Activated B cell treated with CpG ODN at 0.5 μM for 24 hours (primary cell): ENCODE measurements at regions not wholly inside any gene's neighbourhood (a gene's known extent, or its start where the extent isn't known, plus 50 kb on each side); places are given as distances from the start of the nearest gene placed in this dataset.

Experiments used
- ATAC-seq: fragments of 200-7000 bp; cut with Tn5 transposase; one replicate; pipeline ENCODE4 v1.10.0; 2021; ENCODE audit warnings: low read depth, mild to moderate bottlenecking, moderate library complexity
- CTCF ChIA-PET: fragments of 350-600 bp; sonication (Branson Sonifier 250); formaldehyde crosslinking; loops from one replicate; lab custom pipeline; 2021; ENCODE audit warnings: antibody characterized with exemption; lab: Charles Lee
- POLR2A ChIA-PET: fragments of 350-600 bp; sonication (Branson Sonifier 250); formaldehyde crosslinking; loops from one replicate; lab custom pipeline; 2021; ENCODE audit warnings: antibody characterized with exemption; lab: Charles Lee
- DNase-seq: peaks from one replicate; pipeline ENCODE4 v3.0.0; 2022
- H3K27ac Mint-ChIP-seq: one replicate; pipeline ENCODE4 v1.8.0; 2020; ENCODE audit warnings: mixed read lengths
- H3K27me3 Mint-ChIP-seq: one replicate; pipeline ENCODE4 v1.8.0; 2021; ENCODE audit warnings: mixed read lengths
- H3K36me3 Mint-ChIP-seq: one replicate; pipeline ENCODE4 v1.8.0; 2021; ENCODE audit warnings: low read depth, mixed read lengths
- H3K4me1 Mint-ChIP-seq: one replicate; pipeline ENCODE4 v1.8.0; 2021; ENCODE audit warnings: mixed read lengths
- H3K4me3 Mint-ChIP-seq: one replicate; pipeline ENCODE4 v1.8.0; 2020; ENCODE audit warnings: mild to moderate bottlenecking, mixed read lengths
- H3K9me3 Mint-ChIP-seq: one replicate; pipeline ENCODE4 v1.8.0; 2020; ENCODE audit warnings: mixed read lengths
- intact Hi-C: fragments of 100-400 bp; cut with micrococcal nuclease; formaldehyde crosslinking; loops from one replicate; pipeline ENCODE4 v1.15.1; 2024
- TF ChIP-seq, protein P1 (sequence below): fragments of 200-600 bp; IDR thresholded peaks from one replicate; pipeline ENCODE4 v1.8.0; 2022; ENCODE audit warnings: antibody characterized with exemption, mild to moderate bottlenecking

DNA sequence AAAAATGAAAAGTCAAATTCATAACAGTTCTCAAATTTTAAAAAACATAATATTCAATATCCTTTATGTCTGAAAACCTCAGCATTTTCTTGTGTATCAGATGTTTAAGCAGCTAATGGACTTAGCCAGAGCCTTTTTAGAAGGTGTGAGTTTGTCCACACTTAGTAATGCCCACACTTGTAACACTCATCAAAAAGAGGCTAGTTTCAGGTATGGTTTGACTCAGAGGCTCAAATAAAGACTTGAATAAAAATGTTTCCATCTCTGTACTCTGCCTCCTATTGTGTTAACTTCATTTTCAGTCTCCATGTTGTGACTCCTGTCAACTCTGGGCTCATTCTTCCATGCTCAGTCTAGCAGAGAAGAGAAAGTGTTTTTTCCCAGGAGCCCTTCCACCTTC lies 311.6 kb downstream of the IRS1 start:
- no peak overlapping the region for H3K4me3 Mint-ChIP-seq
- H3K4me1 Mint-ChIP-seq: no peaks in the 10 kb centered on the region
- ATAC-seq (no peak), DNase-seq (no peak)
- H3K36me3 Mint-ChIP-seq: no peaks in the 10 kb centered on the region
- ChIA-PET POLR2A (no interaction called here), CTCF (no interaction called here)
- TF ChIP-seq, protein P1, sequence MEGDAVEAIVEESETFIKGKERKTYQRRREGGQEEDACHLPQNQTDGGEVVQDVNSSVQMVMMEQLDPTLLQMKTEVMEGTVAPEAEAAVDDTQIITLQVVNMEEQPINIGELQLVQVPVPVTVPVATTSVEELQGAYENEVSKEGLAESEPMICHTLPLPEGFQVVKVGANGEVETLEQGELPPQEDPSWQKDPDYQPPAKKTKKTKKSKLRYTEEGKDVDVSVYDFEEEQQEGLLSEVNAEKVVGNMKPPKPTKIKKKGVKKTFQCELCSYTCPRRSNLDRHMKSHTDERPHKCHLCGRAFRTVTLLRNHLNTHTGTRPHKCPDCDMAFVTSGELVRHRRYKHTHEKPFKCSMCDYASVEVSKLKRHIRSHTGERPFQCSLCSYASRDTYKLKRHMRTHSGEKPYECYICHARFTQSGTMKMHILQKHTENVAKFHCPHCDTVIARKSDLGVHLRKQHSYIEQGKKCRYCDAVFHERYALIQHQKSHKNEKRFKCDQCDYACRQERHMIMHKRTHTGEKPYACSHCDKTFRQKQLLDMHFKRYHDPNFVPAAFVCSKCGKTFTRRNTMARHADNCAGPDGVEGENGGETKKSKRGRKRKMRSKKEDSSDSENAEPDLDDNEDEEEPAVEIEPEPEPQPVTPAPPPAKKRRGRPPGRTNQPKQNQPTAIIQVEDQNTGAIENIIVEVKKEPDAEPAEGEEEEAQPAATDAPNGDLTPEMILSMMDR: no peak
- H3K9me3 Mint-ChIP-seq: no peaks in the 10 kb centered on the region
- no peak overlapping the region for H3K27ac Mint-ChIP-seq
- intact Hi-C loops: no loop called here
- H3K27me3 Mint-ChIP-seq: peaks cover 3% of the 10 kb centered on the region

DNA sequence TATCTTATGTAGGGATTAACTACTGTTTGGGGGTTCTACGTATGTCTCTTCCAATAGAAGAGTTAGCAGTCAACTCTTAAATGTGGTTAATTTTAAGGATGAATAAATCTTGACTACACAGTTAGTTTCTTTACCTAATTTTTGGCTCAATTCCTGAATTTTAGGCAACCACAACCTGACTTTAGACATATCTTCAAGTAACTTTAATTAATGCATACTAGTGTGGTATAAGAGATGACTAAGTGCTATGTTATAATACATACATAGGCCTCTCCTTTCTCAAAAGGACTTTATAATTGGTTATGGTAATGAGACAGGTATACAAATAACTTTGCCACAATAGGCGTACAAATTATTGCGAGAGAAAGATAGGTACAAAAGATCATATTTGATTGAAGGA lies 312.0 kb downstream of the IRS1 start:
- CTCF ChIA-PET: no interaction called here
- DNase-seq (no peak), ATAC-seq (no peak)
- POLR2A ChIA-PET: no interaction called here
- H3K27me3 Mint-ChIP-seq: peaks cover 3% of the 10 kb centered on the region
- TF ChIP-seq, protein P1: no peak
- H3K36me3 Mint-ChIP-seq: no peaks in the 10 kb centered on the region
- intact Hi-C loops: no loop called here
- H3K4me1 Mint-ChIP-seq: no peaks in the 10 kb centered on the region
- no peak overlapping the region for H3K27ac Mint-ChIP-seq
- H3K4me3 Mint-ChIP-seq: no peak overlapping the region
- H3K9me3 Mint-ChIP-seq: no peaks in the 10 kb centered on the region

DNA sequence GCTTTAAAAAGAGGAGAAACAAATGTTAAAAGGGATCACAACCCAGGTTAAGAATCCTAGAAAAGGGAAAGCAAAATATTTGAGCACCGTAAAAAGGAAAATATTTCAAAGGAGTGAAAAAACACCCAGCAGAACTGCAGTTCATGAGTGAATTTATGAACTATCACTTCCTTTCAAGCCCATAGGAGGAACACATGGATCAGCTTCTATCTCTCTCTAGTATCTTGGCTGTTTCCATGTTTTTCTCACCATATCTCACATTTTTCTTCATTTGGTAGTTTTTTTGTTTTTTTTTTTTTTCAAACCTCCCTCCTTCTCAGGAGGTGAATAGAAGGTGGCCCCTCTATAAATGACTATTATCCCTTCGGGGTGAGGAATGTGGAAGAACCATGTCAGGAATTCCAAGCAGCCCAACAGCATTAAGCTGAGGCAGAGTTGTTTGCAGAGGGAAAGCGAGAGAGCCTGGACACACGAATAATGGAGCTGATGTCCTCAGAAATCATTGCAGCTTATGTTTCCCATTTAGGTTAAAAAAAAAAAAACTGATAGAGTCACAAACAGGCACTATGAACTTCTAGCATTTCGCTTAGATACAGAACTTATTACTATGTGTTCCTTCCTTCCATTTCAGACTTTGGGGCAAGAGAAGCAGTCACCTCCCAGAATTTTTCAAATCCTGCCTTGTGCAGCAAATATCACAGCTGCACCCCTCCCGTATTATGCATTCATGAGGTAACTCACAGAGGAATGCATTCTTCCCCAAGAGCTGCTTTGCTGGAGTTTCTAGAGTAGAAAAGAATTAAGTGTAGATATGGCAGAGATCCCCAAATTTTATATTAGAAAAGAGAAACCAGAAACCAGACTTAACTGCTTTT lies 315.6 kb downstream of the IRS1 start:
- TF ChIP-seq, protein P1: no peak

DNA sequence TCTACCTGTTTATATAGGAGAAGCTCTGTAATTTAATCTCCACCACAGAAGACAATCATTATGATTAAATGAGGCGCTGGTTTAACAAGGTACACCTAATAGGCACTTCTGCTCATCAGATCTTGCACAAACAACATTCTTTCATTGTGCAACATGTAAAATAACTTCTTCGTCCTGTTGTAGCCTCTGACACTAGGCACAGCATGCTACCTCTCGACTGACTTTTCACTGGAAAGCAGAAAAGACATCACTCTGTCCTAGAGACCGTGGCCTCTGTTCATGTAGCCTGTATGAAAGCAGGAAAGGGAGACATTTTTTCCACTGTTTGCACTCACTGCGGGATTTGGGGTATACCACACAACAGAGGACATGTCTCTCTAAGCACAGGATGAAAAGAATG lies 316.5 kb downstream of the IRS1 start:
- no peak for DNase-seq
- no peak overlapping the region for H3K27ac Mint-ChIP-seq
- ATAC-seq: no peak
- H3K9me3 Mint-ChIP-seq: no peaks in the 10 kb centered on the region
- H3K4me3 Mint-ChIP-seq: no peak overlapping the region
- ChIA-PET CTCF (no interaction called here), POLR2A (no interaction called here)
- no peaks in the 10 kb centered on the region for H3K36me3 Mint-ChIP-seq
- H3K4me1 Mint-ChIP-seq: no peaks in the 10 kb centered on the region
- TF ChIP-seq, protein P1: no peak
- intact Hi-C loops: no loop called here
- H3K27me3 Mint-ChIP-seq: peaks cover 5% of the 10 kb centered on the region

More for the DNA sequence above, 315.6 kb downstream of the IRS1 start:
- Mint-ChIP-seq H3K4me3 (no peak overlapping the region), H3K4me1 (no peaks in the 10 kb centered on the region), H3K36me3 (no peaks in the 10 kb centered on the region), H3K27me3 (peaks cover 3% of the 10 kb centered on the region), H3K27ac (no peak overlapping the region), H3K9me3 (no peaks in the 10 kb centered on the region)
- no peak for DNase-seq
- intact Hi-C loops: no loop called here
- ChIA-PET POLR2A (no interaction called here), CTCF (no interaction called here)
- ATAC-seq: no peak

DNA sequence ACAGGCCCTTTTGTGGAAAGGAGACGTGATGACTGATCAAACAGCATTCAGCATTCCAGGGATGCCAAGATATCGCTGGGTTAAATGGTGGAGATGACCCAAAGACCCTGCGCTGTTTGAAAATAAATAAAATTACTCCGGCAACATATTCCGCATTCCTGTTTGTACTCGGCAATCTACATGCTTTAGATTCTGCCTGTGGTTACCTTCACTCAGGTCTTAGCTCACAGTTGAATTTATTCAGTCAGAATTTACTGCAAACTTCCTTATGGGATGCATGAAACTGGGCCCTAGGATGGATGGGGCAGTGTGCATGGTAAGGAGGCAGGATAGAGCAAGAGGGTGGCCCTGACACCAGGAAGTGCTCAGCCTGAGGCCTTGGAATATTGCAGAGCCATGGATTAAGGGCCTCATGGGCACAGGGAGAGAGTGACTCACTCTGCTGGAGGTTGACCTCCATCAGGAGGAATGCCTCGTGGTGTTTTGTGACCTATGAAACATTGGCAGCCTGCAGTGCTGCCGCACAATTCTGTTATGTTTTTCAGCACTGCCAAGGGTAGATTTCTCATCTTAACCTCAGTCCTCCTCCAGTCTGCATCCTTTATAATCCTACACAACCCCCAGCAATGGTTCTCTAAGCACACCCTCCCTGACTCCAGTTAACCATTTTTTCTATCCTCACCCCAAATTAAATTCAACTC lies 321.4 kb downstream of the IRS1 start:
- Mint-ChIP-seq H3K9me3 (no peaks in the 10 kb centered on the region), H3K36me3 (no peaks in the 10 kb centered on the region), H3K4me3 (no peak overlapping the region), H3K27me3 (peaks cover 3% of the 10 kb centered on the region), H3K4me1 (no peaks in the 10 kb centered on the region), H3K27ac (no peak overlapping the region)
- ChIA-PET CTCF (interaction anchor here (0.6 kb wide), 1 partner anchor 1883 kb away, joined by 4 read pairs; no protein-coding TSS in a partner anchor), POLR2A (no interaction called here)
- DNase-seq: no peak
- ATAC-seq: no peak
- intact Hi-C loops: no loop called here
- TF ChIP-seq, protein P1: no peak
